IMR-90 (cell line): ENCODE measurements at regions not wholly inside any gene's neighbourhood (a gene's known extent, or its start where the extent isn't known, plus 50 kb on each side); places are given as distances from the start of the nearest gene placed in this dataset.

ENCODE experiments used
- ATAC-seq: fragments of 200-7000 bp; cut with Tn5 transposase; 2 replicates; pipeline ENCODE4 v1.9.1; 2020; ENCODE audit warnings: low read depth, mild to moderate bottlenecking, moderate library complexity
- BruUV-seq: library from RNA; stranded (reverse); fragments of 400-500 nt; replicated peaks from 2 replicates; lab custom pipeline; 2021; lab: Mats Ljungman, UMichigan
- CTCF ChIA-PET: fragments of 300-600 bp; formaldehyde crosslinking; extraction: SDS; loops from one replicate; lab custom pipeline; 2021; ENCODE audit warnings: antibody characterized with exemption; lab: Yijun Ruan, JAX
- POLR2A ChIA-PET: fragments of 300-600 bp; sonication (Branson Sonifier 250); formaldehyde crosslinking; loops from one replicate; lab custom pipeline; 2022; ENCODE audit warnings: antibody characterized with exemption; ENCODE audit not compliant: unreplicated experiment; lab: Charles Lee
- DNase-seq: peaks from one replicate; pipeline ENCODE4 v3.0.0; 2013
- H2AFZ ChIP-seq: replicated peaks from 2 replicates; pipeline ENCODE3; 2013; ENCODE audit warnings: low read length, mild to moderate bottlenecking; ENCODE audit not compliant: poor library complexity
- H2AK5ac ChIP-seq: 2 replicates; pipeline ENCODE4 v1.6.1; 2013; ENCODE audit warnings: low read depth, low read length, inconsistent platforms
- H2AK9ac ChIP-seq: replicated peaks from 2 replicates; pipeline ENCODE3; 2013; ENCODE audit warnings: mild to moderate bottlenecking, low read depth, low read length, moderate library complexity; ENCODE audit not compliant: poor library complexity
- H2BK120ac ChIP-seq: 2 replicates; pipeline ENCODE4 v1.6.1; 2013; ENCODE audit warnings: low read depth, low read length, inconsistent platforms
- H2BK15ac ChIP-seq: 3 replicates; pipeline ENCODE4 v1.6.1; 2013; ENCODE audit warnings: low read depth, low read length, inconsistent platforms
- H2BK20ac ChIP-seq: 2 replicates; pipeline ENCODE4 v1.6.1; 2013; ENCODE audit warnings: low read depth, mild to moderate bottlenecking, inconsistent platforms, low read length, moderate library complexity
- H2BK5ac ChIP-seq: 2 replicates; pipeline ENCODE4 v1.6.1; 2013; ENCODE audit warnings: mild to moderate bottlenecking, low read depth, low read length, inconsistent platforms; ENCODE audit not compliant: poor library complexity, severe bottlenecking
- H3K14ac ChIP-seq: replicated peaks from 2 replicates; pipeline ENCODE4 v1.6.1; 2013; ENCODE audit warnings: low read depth, low read length, inconsistent platforms
- H3K18ac ChIP-seq: 2 replicates; pipeline ENCODE4 v1.6.1; 2013; ENCODE audit warnings: low read depth, low read length, control low read depth
- H3K23ac ChIP-seq: 2 replicates; pipeline ENCODE4 v1.6.1; 2013; ENCODE audit warnings: low read depth, low read length, inconsistent platforms
- H3K27ac ChIP-seq: 2 replicates; pipeline ENCODE4 v1.5.1; 2013; ENCODE audit warnings: mild to moderate bottlenecking, control low read depth, low read length; ENCODE audit not compliant: insufficient read depth
- H3K27me3 ChIP-seq: 2 replicates; pipeline ENCODE4 v1.6.1; 2013; ENCODE audit warnings: low read length; ENCODE audit not compliant: control insufficient read depth, insufficient read depth
- H3K36me3 ChIP-seq: 2 replicates; pipeline ENCODE4 v1.6.1; 2013; ENCODE audit warnings: low read length, mixed read lengths; ENCODE audit not compliant: control insufficient read depth, insufficient read depth
- H3K4ac ChIP-seq: 2 replicates; pipeline ENCODE4 v1.6.1; 2013; ENCODE audit warnings: low read depth, low read length, inconsistent platforms
- H3K4me1 ChIP-seq: 2 replicates; pipeline ENCODE4 v1.6.1; 2013; ENCODE audit warnings: low read length, mixed read lengths; ENCODE audit not compliant: control insufficient read depth, insufficient read depth
- H3K4me2 ChIP-seq: 2 replicates; pipeline ENCODE4 v1.6.1; 2013; ENCODE audit warnings: low read depth, mild to moderate bottlenecking, control low read depth, low read length, moderate library complexity
- H3K4me3 ChIP-seq: 2 replicates; pipeline ENCODE4 v1.5.1; 2013; ENCODE audit warnings: low read depth, mild to moderate bottlenecking, control low read depth, low read length, moderate library complexity; ENCODE audit not compliant: insufficient read depth
- H3K56ac ChIP-seq: 2 replicates; pipeline ENCODE4 v1.6.1; 2013; ENCODE audit warnings: low read length, inconsistent platforms; ENCODE audit not compliant: insufficient read depth; ENCODE audit errors: extremely low read depth
- H3K79me1 ChIP-seq, 2 experiments: 2 replicates each; pipeline ENCODE4 v1.6.1; 2013; ENCODE audit warnings: low read length in 2 of 2, inconsistent platforms in 1 of 2, low read depth in 1 of 2
- H3K9ac ChIP-seq: 2 replicates; pipeline ENCODE4 v1.6.1; 2013; ENCODE audit warnings: low read depth, low read length, control low read depth
- H3K9me1 ChIP-seq: 2 replicates; pipeline ENCODE4 v1.6.1; 2013; ENCODE audit warnings: low read length, inconsistent platforms; ENCODE audit not compliant: insufficient read depth
- H3K9me3 ChIP-seq: 2 replicates; pipeline ENCODE4 v1.6.1; 2013; ENCODE audit warnings: low read length; ENCODE audit not compliant: control insufficient read depth, insufficient read depth
- H4K20me1 ChIP-seq: 2 replicates; pipeline ENCODE4 v1.6.1; 2013; ENCODE audit warnings: low read length, inconsistent platforms; ENCODE audit not compliant: insufficient read depth
- H4K5ac ChIP-seq: 2 replicates; pipeline ENCODE4 v1.6.1; 2013; ENCODE audit warnings: mild to moderate bottlenecking, low read depth, low read length, control low read depth
- H4K8ac ChIP-seq, 2 experiments: 2 replicates each; pipeline ENCODE4 v1.6.1; 2013; ENCODE audit warnings: low read depth in 2 of 2, low read length in 2 of 2, control low read depth in 1 of 2, inconsistent platforms in 1 of 2
- H4K91ac ChIP-seq: 2 replicates; pipeline ENCODE4 v1.6.1; 2013; ENCODE audit warnings: low read depth, low read length, inconsistent platforms; ENCODE audit not compliant: insufficient read depth
- BHLHE40 ChIP-seq: fragments of 150-350 bp; IDR thresholded peaks from 2 replicates; pipeline ENCODE4 v1.6.1; 2016; ENCODE audit warnings: mild to moderate bottlenecking, low read depth, low read length
- CEBPB ChIP-seq: IDR thresholded peaks from 2 replicates; pipeline ENCODE4 v1.6.1; 2012; ENCODE audit warnings: low read depth, low read length, improper control_type of control experiment
- CHD1 ChIP-seq: IDR thresholded peaks from 2 replicates; pipeline ENCODE4 v1.6.1; 2012; ENCODE audit warnings: low read depth, low read length, improper control_type of control experiment
- CTCF ChIP-seq: conservative IDR thresholded peaks from 2 replicates; pipeline ENCODE4 v1.5.1; 2012; ENCODE audit warnings: mild to moderate bottlenecking, low read depth, low read length, improper control_type of control experiment
- ELK1 ChIP-seq: fragments of 150-350 bp; IDR thresholded peaks from 2 replicates; pipeline ENCODE4 v1.6.1; 2016; ENCODE audit warnings: low read depth, mild to moderate bottlenecking, low read length, moderate library complexity, borderline replicate concordance
- FOS ChIP-seq: fragments of 150-350 bp; IDR thresholded peaks from 2 replicates; pipeline ENCODE4 v1.6.1; 2016; ENCODE audit warnings: low read depth, low read length
- MAFK ChIP-seq: IDR thresholded peaks from 2 replicates; pipeline ENCODE4 v1.6.1; 2012; ENCODE audit warnings: low read depth, low read length, improper control_type of control experiment
- MAZ ChIP-seq: IDR thresholded peaks from 2 replicates; pipeline ENCODE4 v1.6.1; 2012; ENCODE audit warnings: low read depth, mild to moderate bottlenecking, low read length, improper control_type of control experiment, moderate library complexity, borderline replicate concordance
- MXI1 ChIP-seq: IDR thresholded peaks from 2 replicates; pipeline ENCODE4 v1.6.1; 2012; ENCODE audit warnings: low read depth, mild to moderate bottlenecking, low read length, moderate library complexity, borderline replicate concordance
- NFE2L2 ChIP-seq: fragments of 150-350 bp; IDR thresholded peaks from 2 replicates; pipeline ENCODE4 v1.6.1; 2016; ENCODE audit warnings: low read depth, mild to moderate bottlenecking, low read length
- POLR2A ChIP-seq: IDR thresholded peaks from 2 replicates; pipeline ENCODE4 v1.6.1; 2012; ENCODE audit warnings: mild to moderate bottlenecking, low read depth, low read length
- RAD21 ChIP-seq: IDR thresholded peaks from 2 replicates; pipeline ENCODE4 v1.6.1; 2012; ENCODE audit warnings: low read length, improper control_type of control experiment
- RCOR1 ChIP-seq: IDR thresholded peaks from 2 replicates; pipeline ENCODE4 v1.6.1; 2012; ENCODE audit warnings: mild to moderate bottlenecking, low read length, improper control_type of control experiment; ENCODE audit not compliant: insufficient replicate concordance
- RFX5 ChIP-seq: IDR thresholded peaks from 2 replicates; pipeline ENCODE4 v1.8.0; 2012; ENCODE audit warnings: low read depth, mild to moderate bottlenecking, low read length, moderate library complexity
- SMC3 ChIP-seq: fragments of 150-350 bp; IDR thresholded peaks from 2 replicates; pipeline ENCODE4 v1.6.1; 2016; ENCODE audit warnings: low read depth, mild to moderate bottlenecking, antibody characterized with exemption, low read length, moderate library complexity
- USF2 ChIP-seq: fragments of 150-350 bp; IDR thresholded peaks from 2 replicates; pipeline ENCODE4 v1.6.1; 2017; ENCODE audit warnings: mild to moderate bottlenecking, antibody characterized with exemption, low read length, low read depth
- WGBS, 2 experiments: methylation state at CpG; one replicate each; pipeline versions ENCODE4 v1.1.5 to v1.1.7; 2013; ENCODE audit warnings: missing lambda C conversion rate in 2 of 2; ENCODE audit not compliant: insufficient read length in 1 of 2; ENCODE audit errors: extremely low coverage in 2 of 2; 5-methylcytosine and 5-hydroxymethylcytosine counted together
- dilution Hi-C: fragments of 300-500 bp; cut with HindIII; formaldehyde crosslinking; loops from one replicate; pipeline ENCODE4 v1.14.3; 2018; ENCODE audit warnings: low sequenced_read_pairs; ENCODE audit not compliant: unreplicated experiment
- in situ Hi-C: fragments of 300-500 bp; cut with MboI; formaldehyde crosslinking; loops from 3 replicates; pipeline ENCODE4 v1.14.3; 2019; ENCODE audit warnings: low sequenced_read_pairs, inconsistent platforms, mixed read lengths
- intact Hi-C: fragments of 100-400 bp; cut with micrococcal nuclease; formaldehyde crosslinking; loops from 2 replicates; pipeline ENCODE4 v1.10.0; 2022

GRCh38 chr18:71105078-71105819 lies 816.4 kb downstream of the SOCS6 start:
- Histone ChIP-seq H3K36me3 (no peaks in the 10 kb centered on the region), H4K20me1 (no peaks in the 10 kb centered on the region), H2AK5ac (no peak overlapping the region), H4K91ac (no peak overlapping the region), H3K4me1 (no peaks in the 10 kb centered on the region), H3K56ac (no peak overlapping the region), H3K9me3 (peaks cover 2% of the 10 kb centered on the region; the same call in 1 of the 2 replicates), H4K5ac (no peak overlapping the region), H3K79me1 (no peaks in the 10 kb centered on the region), H3K14ac (no peak overlapping the region), H2BK5ac (no peak overlapping the region), H4K8ac (no peak overlapping the region), H2AK9ac (no peak overlapping the region), H3K4me2 (no peak overlapping the region), H2BK15ac (no peak overlapping the region), H3K23ac (no peak overlapping the region), H3K27ac (no peak overlapping the region), H3K4me3 (no peak overlapping the region), H3K4ac (no peak overlapping the region), H2BK120ac (no peak overlapping the region), H2BK20ac (no peak overlapping the region), H3K9ac (no peak overlapping the region), H3K9me1 (no peaks in the 10 kb centered on the region), H3K18ac (no peak overlapping the region), H3K27me3 (no peaks in the 10 kb centered on the region), H2AFZ (no peak overlapping the region)
- intact Hi-C loops, result no loop called here
- no TSS peak for BruUV-seq
- ChIA-PET POLR2A (no interaction called here), CTCF (no interaction called here)
- ATAC-seq (no peak), DNase-seq (peak; percentile 22)
- no CpG with 5 or more reads among the region's 6 CpGs for WGBS, 2 experiments
- dilution Hi-C loops, result no loop called here
- in situ Hi-C loops, result no loop called here
- no peak for TF ChIP-seq RCOR1
- no peak for TF ChIP-seq CEBPB
- TF ChIP-seq RFX5, result no peak
- no peak for TF ChIP-seq MAFK
- no peak for TF ChIP-seq RAD21
- TF ChIP-seq MAZ, result no peak
- no peak for TF ChIP-seq MXI1
- no peak for TF ChIP-seq FOS
- TF ChIP-seq POLR2A, result no peak
- TF ChIP-seq CTCF, result no peak
- no peak for TF ChIP-seq NFE2L2
- TF ChIP-seq CHD1, result no peak
- no peak for TF ChIP-seq USF2
- TF ChIP-seq SMC3, result no peak
- no peak for TF ChIP-seq BHLHE40
- no peak for TF ChIP-seq ELK1
